H9 (cell line): ENCODE measurements at regions not wholly inside any gene's neighbourhood (a gene's known extent, or its start where the extent isn't known, plus 50 kb on each side); places are given as distances from the start of the nearest gene placed in this dataset.

Experiments used
- DNase-seq: peaks from one replicate; pipeline ENCODE4 v3.0.0-alpha.2; 2017
- H2AFZ ChIP-seq: one replicate; pipeline ENCODE4 v1.6.1; 2013; ENCODE audit warnings: mild to moderate bottlenecking, low read length, control low read depth, moderate library complexity
- H2AK5ac ChIP-seq: 2 replicates; pipeline ENCODE4 v1.6.1; 2013; ENCODE audit warnings: low read length, control low read depth, mixed read lengths; ENCODE audit not compliant: insufficient read length
- H2BK120ac ChIP-seq: one replicate; pipeline ENCODE4 v1.6.1; 2013; ENCODE audit warnings: low read depth, mild to moderate bottlenecking, low read length, control low read depth, inconsistent platforms; ENCODE audit not compliant: poor library complexity, severe bottlenecking
- H2BK12ac ChIP-seq: 2 replicates; pipeline ENCODE4 v1.6.1; 2013; ENCODE audit warnings: low read length, control low read depth, mixed read lengths, low read depth; ENCODE audit not compliant: insufficient read length
- H2BK15ac ChIP-seq: 2 replicates; pipeline ENCODE4 v1.6.1; 2013; ENCODE audit warnings: low read depth, low read length, control low read depth
- H2BK20ac ChIP-seq: one replicate; pipeline ENCODE4 v1.6.1; 2013; ENCODE audit warnings: low read depth, mild to moderate bottlenecking, low read length, control low read depth, inconsistent platforms; ENCODE audit not compliant: poor library complexity, severe bottlenecking
- H2BK5ac ChIP-seq: 2 replicates; pipeline ENCODE4 v1.6.1; 2013; ENCODE audit warnings: low read length, control low read depth, mixed read lengths; ENCODE audit not compliant: insufficient read length
- H3K14ac ChIP-seq: 2 replicates; pipeline ENCODE4 v1.6.1; 2013; ENCODE audit warnings: low read length, control low read depth; ENCODE audit not compliant: insufficient read depth
- H3K18ac ChIP-seq: 2 replicates; pipeline ENCODE4 v1.6.1; 2013; ENCODE audit warnings: low read depth, mild to moderate bottlenecking, mixed read lengths, low read length, control low read depth; ENCODE audit not compliant: insufficient read length
- H3K23ac ChIP-seq: 2 replicates; pipeline ENCODE4 v1.6.1; 2013; ENCODE audit warnings: low read length, control low read depth, mixed read lengths, low read depth; ENCODE audit not compliant: insufficient read length
- H3K23me2 ChIP-seq: 2 replicates; pipeline ENCODE4 v1.6.1; 2013; ENCODE audit warnings: low read depth, mild to moderate bottlenecking, mixed read lengths, low read length, control low read depth; ENCODE audit not compliant: insufficient read length, poor library complexity, severe bottlenecking
- H3K27ac ChIP-seq: 2 replicates; pipeline ENCODE4 v1.5.1; 2013; ENCODE audit warnings: low read length, control low read depth, mixed read lengths, low read depth; ENCODE audit not compliant: insufficient read length
- H3K27me3 ChIP-seq: 2 replicates; pipeline ENCODE4 v1.6.1; 2013; ENCODE audit warnings: low read length, control low read depth, inconsistent platforms; ENCODE audit not compliant: insufficient read depth
- H3K4ac ChIP-seq: 2 replicates; pipeline ENCODE4 v1.6.1; 2013; ENCODE audit warnings: low read depth, mild to moderate bottlenecking, control low read depth, inconsistent platforms, low read length, moderate library complexity
- H3K4me1 ChIP-seq: 2 replicates; pipeline ENCODE4 v1.6.1; 2013; ENCODE audit warnings: low read length, control low read depth, inconsistent platforms; ENCODE audit not compliant: insufficient read depth
- H3K4me2 ChIP-seq: 2 replicates; pipeline ENCODE4 v1.6.1; 2013; ENCODE audit warnings: low read length, control low read depth, mixed read lengths; ENCODE audit not compliant: insufficient read length, insufficient read depth
- H3K56ac ChIP-seq: 2 replicates; pipeline ENCODE4 v1.6.1; 2013; ENCODE audit warnings: low read depth, mild to moderate bottlenecking, mixed read lengths, low read length, control low read depth; ENCODE audit not compliant: insufficient read length
- H3K79me1 ChIP-seq: 2 replicates; pipeline ENCODE4 v1.6.1; 2013; ENCODE audit warnings: low read depth, mild to moderate bottlenecking, moderate library complexity, low read length, control low read depth, inconsistent platforms; ENCODE audit not compliant: insufficient read depth, poor library complexity, severe bottlenecking
- H3K79me2 ChIP-seq: 2 replicates; pipeline ENCODE4 v1.6.1; 2013; ENCODE audit warnings: low read length, control low read depth, inconsistent platforms; ENCODE audit not compliant: insufficient read depth
- H3K9ac ChIP-seq: 2 replicates; pipeline ENCODE4 v1.6.1; 2013; ENCODE audit warnings: low read length, control low read depth, mixed read lengths; ENCODE audit not compliant: insufficient read length; ENCODE audit errors: extremely low read depth
- H3K9me3 ChIP-seq: one replicate; pipeline ENCODE4 v1.6.1; 2013; ENCODE audit warnings: low read depth, low read length, inconsistent platforms; ENCODE audit not compliant: control insufficient read depth
- H3T11ph ChIP-seq: one replicate; pipeline ENCODE4 v1.6.1; 2013; ENCODE audit warnings: mild to moderate bottlenecking, low read length, control low read depth, inconsistent platforms
- H4K20me1 ChIP-seq: one replicate; pipeline ENCODE4 v1.6.1; 2013; ENCODE audit not compliant: control insufficient read depth, insufficient read length, insufficient read depth
- H4K5ac ChIP-seq: 2 replicates; pipeline ENCODE4 v1.6.1; 2013; ENCODE audit warnings: low read depth, mild to moderate bottlenecking, mixed read lengths, low read length, control low read depth; ENCODE audit not compliant: insufficient read length
- H4K8ac ChIP-seq: replicated peaks from 2 replicates; pipeline ENCODE4 v1.6.1; 2013; ENCODE audit warnings: low read length, control low read depth, mixed read lengths, low read depth; ENCODE audit not compliant: insufficient read length
- H4K91ac ChIP-seq: 2 replicates; pipeline ENCODE4 v1.6.1; 2013; ENCODE audit warnings: low read depth, mild to moderate bottlenecking, moderate library complexity, mixed read lengths, low read length, control low read depth; ENCODE audit not compliant: insufficient read length
- H3K27ac Mint-ChIP-seq, 3 experiments: 2 replicates in 2 of 3; 3 replicates in 1 of 3; pipeline ENCODE4 v1.8.0; 2020 to 2021; ENCODE audit warnings: mixed read lengths in 3 of 3, mild to moderate bottlenecking in 1 of 3, moderate library complexity in 1 of 3
- H3K27me3 Mint-ChIP-seq: 2 replicates; pipeline ENCODE4 v1.8.0; 2021; ENCODE audit warnings: low read depth, mild to moderate bottlenecking, moderate library complexity, mixed read lengths
- H3K36me3 Mint-ChIP-seq, 3 experiments: 2 replicates in 2 of 3; 3 replicates in 1 of 3; pipeline ENCODE4 v1.8.0; 2020 to 2021; ENCODE audit warnings: low read depth in 3 of 3, mixed read lengths in 3 of 3; ENCODE audit not compliant: insufficient read depth in 1 of 3
- H3K4me1 Mint-ChIP-seq, 2 experiments: 2 replicates each; pipeline ENCODE4 v1.8.0; 2020; ENCODE audit warnings: mixed read lengths in 2 of 2
- H3K4me3 Mint-ChIP-seq, 2 experiments: 2 replicates in 1 of 2; 3 replicates in 1 of 2; pipeline ENCODE4 v1.8.0; 2020 to 2021; ENCODE audit warnings: mild to moderate bottlenecking in 2 of 2, mixed read lengths in 2 of 2, moderate library complexity in 1 of 2
- H3K9me3 Mint-ChIP-seq, 2 experiments: 2 replicates in 1 of 2; 3 replicates in 1 of 2; pipeline ENCODE4 v1.8.0; 2020; ENCODE audit warnings: mild to moderate bottlenecking in 2 of 2, mixed read lengths in 2 of 2, moderate library complexity in 1 of 2
- WGBS: extraction: QIAGEN DNeasy Blood & Tissue Kit; methylation state at CpG from one replicate; pipeline ENCODE4 v1.1.7; 2013; ENCODE audit warnings: missing lambda C conversion rate, low lambda C conversion rate, mixed read lengths; ENCODE audit not compliant: insufficient read length; ENCODE audit errors: extremely low coverage; 5-methylcytosine and 5-hydroxymethylcytosine counted together
- TF ChIP-seq, protein P1 (sequence below): fragments of 200-600 bp; sonication (generic); conservative IDR thresholded peaks from 3 replicates; pipeline ENCODE4 v1.8.0; 2021; ENCODE audit warnings: antibody characterized with exemption, mild to moderate bottlenecking

DNA sequence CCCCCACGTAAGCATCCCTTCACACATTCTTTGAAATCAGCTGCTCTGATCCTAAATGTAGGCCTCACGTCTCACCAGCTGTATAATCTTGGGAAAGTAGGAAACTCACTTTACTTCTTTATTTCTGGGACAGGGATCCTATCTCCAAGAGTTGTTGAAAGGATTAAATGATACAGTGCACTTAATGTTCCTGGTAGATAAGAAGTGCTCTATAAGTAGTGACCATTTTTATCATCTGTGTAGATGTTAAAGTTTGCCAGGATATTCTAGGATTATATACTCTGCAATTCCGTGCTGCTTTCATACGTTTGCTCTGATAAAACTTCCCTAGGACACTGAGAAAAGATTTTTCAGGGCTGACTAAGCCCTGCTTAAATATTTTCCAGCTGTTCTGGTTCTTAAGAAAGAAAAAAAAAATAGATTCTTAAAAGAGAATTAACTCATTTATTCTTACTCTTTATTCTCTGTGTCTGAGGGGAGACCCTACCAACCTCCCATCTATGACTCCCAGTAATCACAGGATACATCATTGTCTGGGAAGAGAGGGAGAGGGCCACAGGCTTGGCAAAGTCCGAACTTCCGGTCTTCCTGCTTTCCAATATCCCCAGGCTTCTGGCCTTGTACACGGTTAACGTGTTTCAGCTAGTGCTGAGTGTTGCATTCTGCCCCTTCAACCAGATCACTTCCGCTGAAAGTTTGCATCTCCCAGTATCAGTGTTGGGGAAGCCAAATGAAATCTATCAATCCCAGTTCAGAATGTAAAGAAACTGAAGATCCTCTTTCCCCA, 269.2 kb downstream of the TRIML1 start:
- H2BK15ac ChIP-seq = no peak overlapping the region
- Mint-ChIP-seq H3K9me3 (peaks cover 3 to 5% of the 10 kb centered on the region in 2 experiments; a peak in 3 of 5 replicates), H3K36me3 (peaks cover 0 to 11% (median 6%) of the 10 kb centered on the region in 3 experiments; a peak in 5 of 7 replicates), H3K27ac (no peak overlapping the region), H3K27me3 (no peaks in the 10 kb centered on the region; the same call in 1 of the 2 replicates), H3K4me3 (no peak overlapping the region), H3K4me1 (peaks cover 7% of the 10 kb centered on the region in 2 experiments)
- H2BK12ac ChIP-seq = no peak overlapping the region
- no peak overlapping the region for H2BK20ac ChIP-seq
- no peak overlapping the region for H3K4ac ChIP-seq
- H3K27ac ChIP-seq = no peak overlapping the region
- H3K18ac ChIP-seq = no peak overlapping the region
- DNase-seq = no peak
- H3K9me3 ChIP-seq = no peaks in the 10 kb centered on the region
- H3K79me2 ChIP-seq = no peaks in the 10 kb centered on the region
- H3K79me1 ChIP-seq = no peaks in the 10 kb centered on the region
- WGBS = no CpG with 5 or more reads among the region's 9 CpGs
- H2AFZ ChIP-seq = no peak overlapping the region
- H4K8ac ChIP-seq = no peak overlapping the region
- no peak overlapping the region for H2BK120ac ChIP-seq
- H3K27me3 ChIP-seq = no peaks in the 10 kb centered on the region
- no peak overlapping the region for H3K56ac ChIP-seq
- H4K91ac ChIP-seq = no peak overlapping the region
- H3K4me2 ChIP-seq = no peak overlapping the region
- H3K23me2 ChIP-seq = no peaks in the 10 kb centered on the region
- no peak overlapping the region for H2BK5ac ChIP-seq
- H3T11ph ChIP-seq = no peak overlapping the region
- H3K14ac ChIP-seq = no peak overlapping the region
- no peaks in the 10 kb centered on the region for H3K4me1 ChIP-seq
- TF ChIP-seq, protein P1, sequence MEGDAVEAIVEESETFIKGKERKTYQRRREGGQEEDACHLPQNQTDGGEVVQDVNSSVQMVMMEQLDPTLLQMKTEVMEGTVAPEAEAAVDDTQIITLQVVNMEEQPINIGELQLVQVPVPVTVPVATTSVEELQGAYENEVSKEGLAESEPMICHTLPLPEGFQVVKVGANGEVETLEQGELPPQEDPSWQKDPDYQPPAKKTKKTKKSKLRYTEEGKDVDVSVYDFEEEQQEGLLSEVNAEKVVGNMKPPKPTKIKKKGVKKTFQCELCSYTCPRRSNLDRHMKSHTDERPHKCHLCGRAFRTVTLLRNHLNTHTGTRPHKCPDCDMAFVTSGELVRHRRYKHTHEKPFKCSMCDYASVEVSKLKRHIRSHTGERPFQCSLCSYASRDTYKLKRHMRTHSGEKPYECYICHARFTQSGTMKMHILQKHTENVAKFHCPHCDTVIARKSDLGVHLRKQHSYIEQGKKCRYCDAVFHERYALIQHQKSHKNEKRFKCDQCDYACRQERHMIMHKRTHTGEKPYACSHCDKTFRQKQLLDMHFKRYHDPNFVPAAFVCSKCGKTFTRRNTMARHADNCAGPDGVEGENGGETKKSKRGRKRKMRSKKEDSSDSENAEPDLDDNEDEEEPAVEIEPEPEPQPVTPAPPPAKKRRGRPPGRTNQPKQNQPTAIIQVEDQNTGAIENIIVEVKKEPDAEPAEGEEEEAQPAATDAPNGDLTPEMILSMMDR = no peak
- no peak overlapping the region for H3K23ac ChIP-seq
- no peak overlapping the region for H3K9ac ChIP-seq
- no peak overlapping the region for H2AK5ac ChIP-seq
- no peak overlapping the region for H4K5ac ChIP-seq
- H4K20me1 ChIP-seq = no peaks in the 10 kb centered on the region
